ENCODE measurements at regions not wholly inside any gene's neighbourhood (a gene's known extent, or its start where the extent isn't known, plus 50 kb on each side); places are given as distances from the start of the nearest gene placed in this dataset.

GRCh38 chr1:97980530-97980929, 59.7 kb upstream of the DPYD start:
- SMC1A ChIA-PET (ENCODE audit: uncharacterized antibody, unreplicated experiment) = no interaction called here
- no peaks in the 10 kb centered on the region for H3K79me2 ChIP-seq (ENCODE audit: control insufficient read depth, insufficient read depth, low read length)
- POLR2A ChIA-PET = no interaction called here
- intact Hi-C loops (cut with micrococcal nuclease; ENCODE audit: unreplicated experiment) (no loop called here), in situ Hi-C loops (cut with MboI) (no loop called here)
- H4K20me1 ChIP-seq (ENCODE audit: control insufficient read depth, insufficient read depth) = no peaks in the 10 kb centered on the region
- DNase-seq (ENCODE audit: low read depth, low spot score) = no peak
- ATAC-seq = no peak
- no peaks in the 10 kb centered on the region; a peak in 1 of 4 replicates for H3K27me3 ChIP-seq (replicated peaks in 1 of 2; ENCODE audit: control insufficient read depth in 2 of 2, insufficient read depth in 2 of 2, low read length in 1 of 2)
- CTCF ChIA-PET = no interaction called here
- no TSS peak for BruUV-seq (replicated peaks)
- no peak overlapping the region for H3K4me2 ChIP-seq (ENCODE audit: control insufficient read depth, insufficient read depth)
- RAD21 ChIA-PET (ENCODE audit: unreplicated experiment) = no interaction called here
- H3K4me3 ChIP-seq = no peak overlapping the region
- no peaks in the 10 kb centered on the region for H3K4me1 ChIP-seq (ENCODE audit: control insufficient read depth, insufficient read depth, low read length)
- no peak overlapping the region for H3K9ac ChIP-seq (ENCODE audit: control insufficient read depth, insufficient read depth, low read length)
- H3K36me3 ChIP-seq (ENCODE audit: control insufficient read depth in 2 of 2, insufficient read depth in 2 of 2, low read length in 1 of 2) = no peaks in the 10 kb centered on the region
- 19% methylated on average over 2 of the region's 2 CpGs for WGBS (ENCODE audit: insufficient coverage, insufficient replicate concordance, low lambda C conversion rate, missing lambda C conversion rate)
- H3K9me3 ChIP-seq (replicated peaks; ENCODE audit: control insufficient read depth, insufficient read depth, low read length) = no peaks in the 10 kb centered on the region
- TF ChIP-seq SMARCA5 (IDR thresholded peaks at IDR 0.05) = no peak
- TF ChIP-seq NBN (IDR thresholded peaks at IDR 0.05) = no peak
- no peak for TF ChIP-seq YY1 (IDR thresholded peaks at IDR 0.05; ENCODE audit: low read depth, low read length)
- TF ChIP-seq HSF1 (IDR thresholded peaks at IDR 0.05; ENCODE audit: low read depth, low read length) = no peak
- no peak for TF ChIP-seq POLR2A (IDR thresholded peaks at IDR 0.05; ENCODE audit: low read depth, low read length)
- no peak for TF ChIP-seq GABPA (IDR thresholded peaks at IDR 0.05; ENCODE audit: low read depth)
- TF ChIP-seq ETV6 (conservative IDR thresholded peaks at IDR 0.05 in 1 of 2, IDR thresholded peaks at IDR 0.05 in 1 of 2; ENCODE audit: borderline replicate concordance in 1 of 2, low read depth in 1 of 2) = no peak
- TF ChIP-seq TBL1XR1 (IDR thresholded peaks at IDR 0.05; ENCODE audit: low read depth, low read length) = no peak
- TF ChIP-seq HCFC1 (IDR thresholded peaks at IDR 0.05; ENCODE audit: low read length) = no peak
- FAIRE-seq = no peak
- H3K27ac ChIP-seq (ENCODE audit: control insufficient read depth, insufficient read depth) = no peak overlapping the region
- H2AFZ ChIP-seq (ENCODE audit: control insufficient read depth, low read depth, low read length) = no peak overlapping the region

Data from GM12878 (cell line).